A549 (cell line): ENCODE measurements at regions not wholly inside any gene's neighbourhood (a gene's known extent, or its start where the extent isn't known, plus 50 kb on each side); places are given as distances from the start of the nearest gene placed in this dataset.

ENCODE experiments used
- ATAC-seq, 2 experiments: fragments of 200-7000 bp in 1 of 2; fragments of >200 bp in 1 of 2; cut with Nextera tagmentation in 1 of 2; cut with Tn5 transposase in 1 of 2; 3 replicates each; pipeline versions ENCODE4 v1.8.0 to v1.9.1; 2018 to 2020; ENCODE audit warnings: mild to moderate bottlenecking in 1 of 2, moderate library complexity in 1 of 2
- CTCF ChIA-PET: fragments of 300-600 bp; sonication (Branson Sonifier 250); formaldehyde crosslinking; extraction: SDS; loops from one replicate; lab custom pipeline; 2021; ENCODE audit warnings: antibody characterized with exemption, inconsistent platforms; lab: Yijun Ruan, JAX
- POLR2A ChIA-PET: fragments of 350-600 bp; formaldehyde crosslinking; extraction: SDS; loops from one replicate; lab custom pipeline; 2021; ENCODE audit warnings: antibody characterized with exemption, inconsistent platforms; lab: Yijun Ruan, JAX
- DNase-seq, 2 experiments: peaks; one replicate each; pipeline versions ENCODE4 v3.0.0 to v3.0.0-alpha.2; 2011 to 2016; ENCODE audit warnings: low read depth in 1 of 2, low spot score in 1 of 2
- FAIRE-seq: peaks from 2 replicates; lab custom pipeline; 2011; peaks lifted over from hg19 to GRCh38; lab: Jason Lieb, UNC
- H3K27ac ChIP-seq, 2 experiments: fragments of >200 bp; sonication (Bioruptor Twin); formaldehyde crosslinking; 3 replicates each; pipeline ENCODE4 v1.5.1; 2016 to 2017
- H3K4me1 ChIP-seq: fragments of >200 bp; sonication (Bioruptor Twin); formaldehyde crosslinking; 3 replicates; pipeline ENCODE4 v1.6.1; 2016
- H3K4me2 ChIP-seq: fragments of >200 bp; sonication (Bioruptor Twin); formaldehyde crosslinking; 3 replicates; pipeline ENCODE4 v1.6.1; 2016
- H3K4me3 ChIP-seq: fragments of >200 bp; sonication (Bioruptor Twin); formaldehyde crosslinking; 3 replicates; pipeline ENCODE4 v1.5.1; 2016
- H3K9me3 ChIP-seq: fragments of >200 bp; sonication (Bioruptor Twin); formaldehyde crosslinking; 3 replicates; pipeline ENCODE4 v1.6.1; 2016
- CBX2 ChIP-seq: fragments of 200-600 bp; sonication (generic); IDR thresholded peaks from 2 replicates; pipeline ENCODE4 v1.6.1; 2016; ENCODE audit warnings: low read depth, mild to moderate bottlenecking, borderline replicate concordance
- CBX8 ChIP-seq: fragments of 200-600 bp; sonication (generic); IDR thresholded peaks from 2 replicates; pipeline ENCODE4 v1.6.1; 2016
- CHD2 ChIP-seq: fragments of 150-350 bp; IDR thresholded peaks from 2 replicates; pipeline ENCODE4 v1.6.1; 2014; ENCODE audit warnings: low read length; ENCODE audit not compliant: partially characterized antibody
- CHD4 ChIP-seq: fragments of 200-600 bp; sonication (generic); IDR thresholded peaks from 2 replicates; pipeline ENCODE4 v1.6.1; 2016; ENCODE audit warnings: antibody characterized with exemption, mild to moderate bottlenecking, borderline replicate concordance
- ESRRA ChIP-seq: fragments of 150-350 bp; IDR thresholded peaks from 2 replicates; pipeline ENCODE4 v1.6.1; 2014; ENCODE audit warnings: mild to moderate bottlenecking, low read length, borderline replicate concordance
- FOSB ChIP-seq: fragments of 250-450 bp; sonication (Bioruptor Pico); IDR thresholded peaks from 2 replicates; pipeline ENCODE4 v1.5.0; 2020; ENCODE audit warnings: mild to moderate bottlenecking, moderate library complexity
- HES2 ChIP-seq: fragments of >200 bp; sonication (Bioruptor Twin); formaldehyde crosslinking; IDR thresholded peaks from 2 replicates; pipeline ENCODE4 v1.6.1; 2016
- HOXA7 ChIP-seq: fragments of 250-450 bp; sonication (Bioruptor Pico); IDR thresholded peaks from 2 replicates; pipeline ENCODE4 v1.5.0; 2020; ENCODE audit warnings: mild to moderate bottlenecking, moderate library complexity
- KDM1A ChIP-seq: fragments of 200-600 bp; sonication (generic); IDR thresholded peaks from 2 replicates; pipeline ENCODE4 v1.6.1; 2016; ENCODE audit warnings: low read depth, mild to moderate bottlenecking
- KDM5A ChIP-seq: fragments of 200-600 bp; sonication (generic); IDR thresholded peaks from 2 replicates; pipeline ENCODE4 v1.6.1; 2016; ENCODE audit warnings: antibody characterized with exemption, mild to moderate bottlenecking
- NPAS2 ChIP-seq: fragments of 250-450 bp; sonication (Bioruptor Pico); IDR thresholded peaks from 2 replicates; pipeline ENCODE4 v1.8.0; 2022; ENCODE audit warnings: mild to moderate bottlenecking, moderate library complexity, borderline replicate concordance
- NR3C1 ChIP-seq: fragments of >200 bp; sonication (Bioruptor Twin); formaldehyde crosslinking; IDR thresholded peaks from 3 replicates; pipeline ENCODE4 v1.6.1; 2017
- PBX3 ChIP-seq: IDR thresholded peaks from 2 replicates; pipeline ENCODE4 v1.6.1; 2012
- POLR2AphosphoS2 ChIP-seq: conservative IDR thresholded peaks from 2 replicates; pipeline ENCODE4 v1.6.1; 2012; ENCODE audit warnings: low read length, improper control_type of control experiment, inconsistent platforms
- RAD21 ChIP-seq, 2 experiments: fragments of >200 bp in 1 of 2; sonication (Bioruptor Twin) in 1 of 2; formaldehyde crosslinking in 1 of 2; IDR thresholded peaks in 1 of 2; conservative IDR thresholded peaks in 1 of 2; 2 replicates in 1 of 2; 3 replicates in 1 of 2; pipeline ENCODE4 v1.6.1; 2012 to 2018; ENCODE audit warnings: inconsistent platforms in 1 of 2
- RARB ChIP-seq: fragments of 250-450 bp; sonication (Bioruptor Pico); IDR thresholded peaks from 2 replicates; pipeline ENCODE4 v1.8.0; 2021; ENCODE audit warnings: mild to moderate bottlenecking, moderate library complexity
- REST ChIP-seq: fragments of 200-600 bp; sonication (generic); IDR thresholded peaks from 2 replicates; pipeline ENCODE4 v1.6.1; 2016; ENCODE audit warnings: antibody characterized with exemption, mild to moderate bottlenecking, moderate library complexity
- SMC3 ChIP-seq: fragments of >200 bp; sonication (Bioruptor Twin); formaldehyde crosslinking; IDR thresholded peaks from 3 replicates; pipeline ENCODE4 v1.6.1; 2018; ENCODE audit warnings: inconsistent platforms
- SREBF2 ChIP-seq: fragments of 450-650 bp; IDR thresholded peaks from 2 replicates; pipeline ENCODE4 v1.6.1; 2014; ENCODE audit warnings: mild to moderate bottlenecking, moderate library complexity
- TP53 ChIP-seq: fragments of 250-450 bp; sonication (Bioruptor Pico); IDR thresholded peaks from 2 replicates; pipeline ENCODE4 v1.5.0; 2021; ENCODE audit warnings: mild to moderate bottlenecking, moderate library complexity
- ZFP36 ChIP-seq: fragments of 450-650 bp; IDR thresholded peaks from 2 replicates; pipeline ENCODE4 v1.6.1; 2014; ENCODE audit warnings: borderline replicate concordance; ENCODE audit not compliant: partially characterized antibody
- WGBS: methylation state at CpG from one replicate; pipeline ENCODE4 v1.1.6; 2017; ENCODE audit errors: missing lambda C conversion rate; 5-methylcytosine and 5-hydroxymethylcytosine counted together
- TF ChIP-seq, protein P1 (sequence below): IDR thresholded peaks from 2 replicates; pipeline ENCODE4 v1.6.1; 2012

GRCh38 chr1:221944247-221944870, 202.5 kb upstream of the DUSP10 start:
- ChIA-PET CTCF (no interaction called here), POLR2A (no interaction called here)
- WGBS, result 30% methylated on average over 3 of the region's 3 CpGs
- Histone ChIP-seq H3K4me2 (no peak overlapping the region), H3K9me3 (0 out of 3 replicates have a peak, but pooled peaks cover 2% of the 10 kb centered on the region), H3K4me1 (no peaks in the 10 kb centered on the region), H3K4me3 (no peak overlapping the region), H3K27ac (no peak overlapping the region)
- FAIRE-seq (no peak), ATAC-seq (no peak), DNase-seq (no peak)
- no peak for TF ChIP-seq ESRRA
- TF ChIP-seq CBX8, result no peak
- no peak for TF ChIP-seq FOSB (CRISPR knock-in tag)
- no peak for TF ChIP-seq PBX3

GRCh38 chr1:221940631-221941030, 198.7 kb upstream of the DUSP10 start:
- ATAC-seq (no peak), FAIRE-seq (no peak), DNase-seq (no peak)
- ChIA-PET CTCF (no interaction called here), POLR2A (no interaction called here)
- 0% methylated on average over 1 of the region's 1 CpG for WGBS
- 0 out of 3 replicates have a peak, but pooled peaks cover 2% of the 10 kb centered on the region for H3K9me3 ChIP-seq
- TF ChIP-seq CHD4, result no peak
- TF ChIP-seq HOXA7, result no peak
- no peak for TF ChIP-seq CHD2
- no peak for TF ChIP-seq KDM1A
- TF ChIP-seq NPAS2 (CRISPR knock-in tag), result no peak
- TF ChIP-seq REST, result no peak
- TF ChIP-seq SREBF2, result no peak
- TF ChIP-seq POLR2AphosphoS2, result no peak
- no peak for TF ChIP-seq HES2
- TF ChIP-seq, protein P1, sequence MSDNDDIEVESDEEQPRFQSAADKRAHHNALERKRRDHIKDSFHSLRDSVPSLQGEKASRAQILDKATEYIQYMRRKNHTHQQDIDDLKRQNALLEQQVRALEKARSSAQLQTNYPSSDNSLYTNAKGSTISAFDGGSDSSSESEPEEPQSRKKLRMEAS, result no peak
- no peak for TF ChIP-seq CBX8
- no peak for TF ChIP-seq CBX2
- no peak for TF ChIP-seq RARB (CRISPR knock-in tag)
- no peak for TF ChIP-seq ZFP36
- TF ChIP-seq NR3C1, result no peak
- TF ChIP-seq TP53 (CRISPR knock-in tag), result no peak
- H3K27ac ChIP-seq, result no peak overlapping the region
- no peaks in the 10 kb centered on the region for H3K4me1 ChIP-seq
- H3K4me3 ChIP-seq, result no peak overlapping the region
- no peak overlapping the region for H3K4me2 ChIP-seq

DNA sequence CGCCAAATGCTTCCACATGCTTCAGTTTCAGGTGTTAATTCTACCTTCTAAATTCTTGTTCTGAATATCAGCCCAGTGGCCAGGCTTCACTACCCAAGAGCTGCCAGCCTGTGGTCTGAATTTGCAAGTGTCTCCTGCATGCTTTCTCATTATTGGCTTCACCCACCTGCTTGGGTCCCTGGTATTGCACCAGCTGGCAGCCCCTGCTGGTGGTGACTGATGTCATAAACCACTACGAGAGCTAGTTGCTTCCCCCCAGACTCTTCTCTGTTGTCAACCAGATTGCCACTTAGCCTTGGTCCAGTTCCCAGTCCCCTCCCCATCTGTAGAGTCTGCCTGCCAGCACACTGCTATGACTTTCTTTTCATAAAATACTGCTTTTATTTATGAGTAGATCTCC, 197.7 kb upstream of the DUSP10 start:
- TF ChIP-seq RAD21 (conservative IDR thresholded peaks at IDR 0.05 in 1 of 2, IDR thresholded peaks at IDR 0.05 in 1 of 2) (no peak), SMC3 (no peak), KDM5A (no peak)
- H3K4me3 ChIP-seq, result no peak overlapping the region
- H3K9me3 ChIP-seq, result 0 out of 3 replicates have a peak, but pooled peaks cover 2% of the 10 kb centered on the region
- H3K4me2 ChIP-seq, result no peak overlapping the region
- 62% methylated on average over 2 of the region's 2 CpGs for WGBS
- CTCF ChIA-PET, result no interaction called here
- DNase-seq (no peak), ATAC-seq (no peak), FAIRE-seq (no peak)
- no peak overlapping the region for H3K27ac ChIP-seq
- no peaks in the 10 kb centered on the region for H3K4me1 ChIP-seq
- POLR2A ChIA-PET, result no interaction called here
